VCaP (cell line): ENCODE measurements at regions not wholly inside any gene's neighbourhood (a gene's known extent, or its start where the extent isn't known, plus 50 kb on each side); places are given as distances from the start of the nearest gene placed in this dataset.
A peak's percentile ranks its signal among the peaks of the same experiment; 100 is the strongest.

ENCODE experiments used
- H3K27ac ChIP-seq: fragments of 450-650 bp; 2 replicates; pipeline ENCODE4 v1.5.1; 2017
- CTCF ChIP-seq: fragments of 450-650 bp; conservative IDR thresholded peaks from 2 replicates; pipeline ENCODE4 v1.5.1; 2017; ENCODE audit warnings: mild to moderate bottlenecking, moderate library complexity

GRCh38 chr3:117255736-117256135, 546.2 kb downstream of the TUSC7 start:
- H3K27ac ChIP-seq, result no peak overlapping the region; the same call in 1 of the 2 replicates
- TF ChIP-seq CTCF, result no peak

- H3K27ac ChIP-seq, result peak overlapping the region; percentile 69
- TF ChIP-seq CTCF, result no peak
Measured at GRCh38 chr3:117261983-117262421, 552.4 kb downstream of the TUSC7 start.

- no peak for TF ChIP-seq CTCF
- peak overlapping the region; percentile 69 for H3K27ac ChIP-seq
Measured at GRCh38 chr3:117263270-117263669, 553.7 kb downstream of the TUSC7 start.

GRCh38 chr3:117263745-117264144, 554.2 kb downstream of the TUSC7 start:
- TF ChIP-seq CTCF, result no peak
- H3K27ac ChIP-seq, result peak overlapping the region; percentile 69

- TF ChIP-seq CTCF, result no peak
- H3K27ac ChIP-seq, result peak overlapping the region; percentile 69
Measured at GRCh38 chr3:117264204-117264994, 554.8 kb downstream of the TUSC7 start.

GRCh38 chr3:117266806-117267205, 557.2 kb downstream of the TUSC7 start:
- no peak for TF ChIP-seq CTCF

GRCh38 chr3:117268318-117268717, 558.7 kb downstream of the TUSC7 start:
- H3K27ac ChIP-seq, result no peak overlapping the region
- no peak for TF ChIP-seq CTCF

More at GRCh38 chr3:117266806-117267205, 557.2 kb downstream of the TUSC7 start:
- H3K27ac ChIP-seq, result no peak overlapping the region
